ENCODE measurements at regions not wholly inside any gene's neighbourhood (a gene's known extent, or its start where the extent isn't known, plus 50 kb on each side); places are given as distances from the start of the nearest gene placed in this dataset.

- TF ChIP-seq CTCF (conservative IDR thresholded peaks at IDR 0.05), result no peak
- TF ChIP-seq ZFX (IDR thresholded peaks at IDR 0.05), result no peak
These were observed 368.0 kb upstream of the AGA start for GRCh38 chr4:177810220-177810619.

Measured in C4-2B (cell line).